Heart left ventricle (tissue), 16 donors: ENCODE measurements at regions not wholly inside any gene's neighbourhood (a gene's known extent, or its start where the extent isn't known, plus 50 kb on each side); places are given as distances from the start of the nearest gene placed in this dataset.
A peak's percentile ranks its signal among the peaks of the same experiment; 100 is the strongest.

Source experiments
- ATAC-seq, 4 donors: fragments of 200-7000 bp; cut with Tn5 transposase; one replicate each; pipeline ENCODE4 v1.9.1; 2020 to 2022; ENCODE audit warnings: moderate library complexity in 4 of 4, mild to moderate bottlenecking in 3 of 4, moderate number of reproducible peaks in 1 of 4
- DNase-seq, 5 donors: peaks; one replicate each; pipeline ENCODE4 v3.0.0-alpha.2; 2020
- H3K27ac ChIP-seq, 12 donors: fragments of 200-600 bp; sonication (generic) in 4 of 12; one replicate each; pipeline versions ENCODE4 v1.5.0 to v1.8.0; 2016 to 2022; ENCODE audit warnings: mild to moderate bottlenecking in 2 of 12
- H3K27me3 ChIP-seq, 9 donors: fragments of 200-600 bp; sonication (generic) in 2 of 9; one replicate each; pipeline versions ENCODE4 v1.5.1 to v1.8.0; 2016 to 2022; ENCODE audit warnings: mild to moderate bottlenecking in 3 of 9
- H3K36me3 ChIP-seq, 9 donors: fragments of 200-600 bp; sonication (generic) in 2 of 9; one replicate each; pipeline versions ENCODE4 v1.5.0 to v1.8.0; 2018 to 2022; ENCODE audit warnings: mild to moderate bottlenecking in 2 of 9
- H3K4me1 ChIP-seq, 12 donors: fragments of 200-600 bp; sonication (generic) in 4 of 12; one replicate each; pipeline versions ENCODE4 v1.5.0 to v1.8.0; 2016 to 2022; ENCODE audit warnings: mild to moderate bottlenecking in 3 of 12
- H3K4me3 ChIP-seq, 12 donors: fragments of 200-600 bp; sonication (generic) in 4 of 12; one replicate each; pipeline versions ENCODE4 v1.5.0 to v1.8.0; 2017 to 2022; ENCODE audit warnings: mild to moderate bottlenecking in 9 of 12, moderate library complexity in 4 of 12
- H3K9me3 ChIP-seq, 12 donors: fragments of 200-600 bp; sonication (generic) in 4 of 12; one replicate each; pipeline versions ENCODE4 v1.5.0 to v1.8.0; 2016 to 2022; ENCODE audit warnings: mild to moderate bottlenecking in 1 of 12
- POLR2A ChIP-seq, 2 donors: fragments of 450-650 bp; IDR thresholded peaks; one replicate each; pipeline ENCODE4 v1.6.1; 2017; ENCODE audit warnings: antibody characterized with exemption in 2 of 2, mild to moderate bottlenecking in 2 of 2, moderate library complexity in 2 of 2
- WGBS, 4 donors: extraction: QIAGEN DNeasy Blood & Tissue Kit in 2 of 4; methylation state at CpG; one replicate each; pipeline versions ENCODE4 v1.1.5 to v1.1.7; 2013 to 2018; 5-methylcytosine and 5-hydroxymethylcytosine counted together
- intact Hi-C, 10 donors: fragments of 100-400 bp; cut with DNase I; formaldehyde crosslinking; loops; one replicate each; pipeline versions ENCODE4 v1.11.1 to v1.14.2; 2022
- TF ChIP-seq, protein P1 (sequence below), 12 donors: fragments of 200-600 bp; sonication (generic) in 4 of 12; IDR thresholded peaks; one replicate each; pipeline versions ENCODE4 v1.5.0 to v1.8.0; 2018 to 2022; ENCODE audit warnings: antibody characterized with exemption in 12 of 12, mild to moderate bottlenecking in 5 of 12
- donor health status: ischemic (EF 13 %, LVEDD 7.1; RV severe dilation, severe dysfunction).
- donor health status: healthy with polysubstance abuse.
- donor health status: DM: no; HTN: yes; CAD: no.
- donor health status: DM: no; HTN: no; CAD: no.
- donor health status: ischemic (EF 25% LVEDD 6.9; RV normal size, moderate dysfunction).
- donor health status: ischemic (EF 25% LVEDD 5.7; RV mildly dilated, moderate dysfunction).
- donor health status: healthy.
- donor health status: DM: yes; HTN: yes; CAD: no.
- donor health status: ischemic (EF 35%, LVEDD 5.7; RV mildly dilated, moderate dysfunction).
- donor health status: nonischemic (EF 11% LVEDD 7.7; RV severe dilation, severe dysfunction).
- donor health status: DM: yes; HTN: yes; CAD: no.
- donor health status: PGD.
- donor health status: ischemic (EF 29% LVEDD 5.4; RV normal size, mild dysfunction).
- donor health status: nonischemic (EF 23%, LVEDD 6.1; RV moderate dilation, normal function).

DNA sequence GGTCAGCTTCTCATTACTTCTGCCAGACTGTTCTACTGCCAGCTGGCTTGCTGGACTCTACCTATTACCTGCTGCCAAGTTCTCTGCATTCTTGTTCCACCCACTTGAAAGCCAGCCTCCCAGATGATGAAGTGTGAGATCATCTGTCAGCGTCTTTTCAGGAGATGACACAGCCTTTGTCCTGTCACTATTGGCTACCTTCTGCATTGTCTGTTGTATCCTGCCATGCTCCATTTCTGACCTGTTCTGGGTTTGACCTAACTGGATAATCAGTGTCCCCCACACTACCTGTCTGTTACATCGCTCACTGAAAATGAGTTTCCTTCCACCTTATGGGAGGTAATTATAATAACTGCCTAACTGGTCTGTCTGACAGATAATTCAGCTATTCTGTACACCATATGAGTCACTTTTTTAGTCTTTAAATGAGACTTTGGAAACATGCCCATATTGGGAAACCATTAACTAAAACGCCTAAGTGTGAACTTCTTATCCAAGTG lies 520.6 kb downstream of the METTL4 start:
- ATAC-seq = peak in 2 of 4 donors; percentile 37 to 75
- Histone ChIP-seq H3K9me3 (peaks cover 0 to 10% (median 0%) of the 10 kb centered on the region in 12 donors), H3K36me3 (no peaks in the 10 kb centered on the region), H3K27ac (no peak overlapping the region), H3K4me3 (no peak overlapping the region), H3K27me3 (no peaks in the 10 kb centered on the region), H3K4me1 (peaks cover 0 to 9% (median 4%) of the 10 kb centered on the region in 12 donors)
- intact Hi-C loops = no loop called here
- no peak for DNase-seq
- 52 to 72% (median 58%) methylated on average over 3 of the region's 3 CpGs for WGBS, 4 donors
- no peak for TF ChIP-seq POLR2A (IDR thresholded peaks at IDR 0.05)
- TF ChIP-seq, protein P1, sequence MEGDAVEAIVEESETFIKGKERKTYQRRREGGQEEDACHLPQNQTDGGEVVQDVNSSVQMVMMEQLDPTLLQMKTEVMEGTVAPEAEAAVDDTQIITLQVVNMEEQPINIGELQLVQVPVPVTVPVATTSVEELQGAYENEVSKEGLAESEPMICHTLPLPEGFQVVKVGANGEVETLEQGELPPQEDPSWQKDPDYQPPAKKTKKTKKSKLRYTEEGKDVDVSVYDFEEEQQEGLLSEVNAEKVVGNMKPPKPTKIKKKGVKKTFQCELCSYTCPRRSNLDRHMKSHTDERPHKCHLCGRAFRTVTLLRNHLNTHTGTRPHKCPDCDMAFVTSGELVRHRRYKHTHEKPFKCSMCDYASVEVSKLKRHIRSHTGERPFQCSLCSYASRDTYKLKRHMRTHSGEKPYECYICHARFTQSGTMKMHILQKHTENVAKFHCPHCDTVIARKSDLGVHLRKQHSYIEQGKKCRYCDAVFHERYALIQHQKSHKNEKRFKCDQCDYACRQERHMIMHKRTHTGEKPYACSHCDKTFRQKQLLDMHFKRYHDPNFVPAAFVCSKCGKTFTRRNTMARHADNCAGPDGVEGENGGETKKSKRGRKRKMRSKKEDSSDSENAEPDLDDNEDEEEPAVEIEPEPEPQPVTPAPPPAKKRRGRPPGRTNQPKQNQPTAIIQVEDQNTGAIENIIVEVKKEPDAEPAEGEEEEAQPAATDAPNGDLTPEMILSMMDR (IDR thresholded peaks at IDR 0.05) = no peak

GRCh38 chr18:2053490-2054089 lies 517.7 kb downstream of the METTL4 start:
- H3K27me3 ChIP-seq = no peaks in the 10 kb centered on the region
- TF ChIP-seq POLR2A (IDR thresholded peaks at IDR 0.05) = no peak
- TF ChIP-seq, protein P1 (IDR thresholded peaks at IDR 0.05) = no peak
- DNase-seq (no peak), ATAC-seq (no peak)
- H3K27ac ChIP-seq = no peak overlapping the region
- H3K9me3 ChIP-seq = no peaks in the 10 kb centered on the region
- no peaks in the 10 kb centered on the region for H3K36me3 ChIP-seq
- intact Hi-C loops = no loop called here
- peaks cover 0 to 9% (median 4%) of the 10 kb centered on the region in 12 donors for H3K4me1 ChIP-seq
- 73 to 85% (median 79%) methylated on average over 3 of the region's 3 CpGs for WGBS, 4 donors
- H3K4me3 ChIP-seq = no peak overlapping the region

DNA sequence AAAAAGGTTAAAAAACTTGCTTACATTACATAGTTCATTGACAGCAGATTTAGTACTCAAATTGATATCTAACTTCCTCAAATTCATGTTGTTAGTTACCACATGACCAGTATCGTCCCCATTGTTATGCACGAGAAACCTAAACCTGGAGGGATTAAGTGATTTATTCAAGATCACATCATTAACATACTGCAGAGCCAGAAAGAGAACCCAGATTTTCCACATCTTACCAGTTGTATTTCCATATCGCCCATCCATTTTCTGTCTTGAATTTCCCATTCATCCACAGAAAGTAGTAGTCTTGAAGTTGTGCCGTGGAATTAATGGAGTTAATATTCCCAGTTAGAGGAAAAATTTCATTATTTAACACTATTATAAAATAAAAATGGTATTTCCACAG lies 512.0 kb downstream of the METTL4 start:
- intact Hi-C loops = no loop called here
- 67 to 78% (median 69%) methylated on average over 4 of the region's 4 CpGs for WGBS, 4 donors
- H3K27me3 ChIP-seq = no peaks in the 10 kb centered on the region

GRCh38 chr18:2060086-2060485 lies 511.2 kb downstream of the METTL4 start:
- no peak overlapping the region for H3K4me3 ChIP-seq
- peaks cover 0 to 20% (median 2%) of the 10 kb centered on the region in 12 donors for H3K9me3 ChIP-seq
- H3K27ac ChIP-seq = no peak overlapping the region
- ATAC-seq (no peak), DNase-seq (no peak)
- no peaks in the 10 kb centered on the region for H3K27me3 ChIP-seq
- intact Hi-C loops = no loop called here
- H3K4me1 ChIP-seq = no peaks in the 10 kb centered on the region
- TF ChIP-seq POLR2A (IDR thresholded peaks at IDR 0.05) = no peak
- TF ChIP-seq, protein P1 (IDR thresholded peaks at IDR 0.05) = no peak
- no peaks in the 10 kb centered on the region for H3K36me3 ChIP-seq
- WGBS, 4 donors = 70 to 90% (median 85%) methylated on average over 1 of the region's 1 CpG

More for the DNA sequence above, 512.0 kb downstream of the METTL4 start:
- TF ChIP-seq POLR2A (IDR thresholded peaks at IDR 0.05) = no peak
- TF ChIP-seq, protein P1 (IDR thresholded peaks at IDR 0.05) = no peak
- Histone ChIP-seq H3K4me1 (no peaks in the 10 kb centered on the region), H3K36me3 (no peaks in the 10 kb centered on the region), H3K27ac (no peak overlapping the region), H3K9me3 (peaks cover 0 to 17% (median 2%) of the 10 kb centered on the region in 12 donors), H3K4me3 (no peak overlapping the region)
- no peak for DNase-seq
- ATAC-seq = no peak
